ENCODE measurements at regions not wholly inside any gene's neighbourhood (a gene's known extent, or its start where the extent isn't known, plus 50 kb on each side); places are given as distances from the start of the nearest gene placed in this dataset.

- no peak overlapping the region for H3K4me3 ChIP-seq (ENCODE audit: low read depth, low read length)
- TF ChIP-seq CTCF (IDR thresholded peaks at IDR 0.05; ENCODE audit: low read depth, low read length): no peak
- DNase-seq (ENCODE audit: low read depth, low spot score): no peak
- in situ Hi-C loops (cut with HindIII; ENCODE audit: low sequenced_read_pairs): no loop called here
Observed at GRCh38 chr1:212226467-212226866, 58.7 kb upstream of the PPP2R5A start.

DNA sequence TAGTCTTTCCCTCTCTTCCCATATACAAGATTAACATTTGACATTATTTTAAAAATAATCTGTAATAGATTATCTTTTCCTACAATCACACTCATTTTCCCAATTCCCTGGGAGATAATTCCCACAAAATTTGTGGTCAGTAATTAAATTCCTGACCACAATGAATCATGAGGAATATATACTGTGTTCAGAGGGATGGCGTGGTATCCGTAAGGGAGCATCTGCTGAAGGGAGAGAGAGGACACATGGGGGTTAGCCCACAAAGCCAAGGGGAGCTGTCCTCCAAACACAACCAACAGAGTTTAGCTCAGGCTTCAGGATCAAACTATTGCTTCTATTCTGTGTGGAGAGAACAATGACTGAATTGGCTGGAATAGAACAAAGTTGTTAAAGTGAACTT lies 57.1 kb upstream of the PPP2R5A start:
- H3K4me3 ChIP-seq (ENCODE audit: low read depth, low read length): no peak overlapping the region
- in situ Hi-C loops (cut with HindIII; ENCODE audit: low sequenced_read_pairs): no loop called here
- TF ChIP-seq CTCF (IDR thresholded peaks at IDR 0.05; ENCODE audit: low read depth, low read length): no peak
- DNase-seq (ENCODE audit: low read depth, low spot score): no peak

- no peak overlapping the region for H3K4me3 ChIP-seq (ENCODE audit: low read depth, low read length)
- in situ Hi-C loops (cut with HindIII; ENCODE audit: low sequenced_read_pairs): no loop called here
- no peak for TF ChIP-seq CTCF (IDR thresholded peaks at IDR 0.05; ENCODE audit: low read depth, low read length)
Observed at GRCh38 chr1:212228591-212229119, 56.6 kb upstream of the PPP2R5A start.

DNA sequence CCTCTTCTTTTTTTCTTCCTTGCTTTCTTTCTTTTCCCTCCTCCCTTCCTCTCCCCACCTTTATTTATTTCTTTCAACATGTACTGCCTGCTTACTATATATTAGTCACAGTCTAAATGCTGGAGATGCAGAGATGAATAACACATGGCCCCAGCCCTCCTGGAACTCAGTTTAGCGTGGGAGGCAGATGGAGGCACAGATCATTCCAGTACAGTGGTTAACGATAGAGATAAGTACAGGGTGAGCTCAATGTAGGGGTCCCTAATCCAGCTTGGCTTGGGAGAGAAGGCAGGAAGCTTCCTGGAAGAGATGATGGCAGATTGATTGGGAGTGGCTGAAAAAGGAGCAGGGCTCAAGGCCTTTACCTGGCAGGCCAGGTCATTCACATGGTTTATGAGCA lies 55.6 kb upstream of the PPP2R5A start:
- in situ Hi-C loops (cut with HindIII; ENCODE audit: low sequenced_read_pairs): no loop called here
- DNase-seq (ENCODE audit: low read depth, low spot score): no peak
- no peak overlapping the region for H3K4me3 ChIP-seq (ENCODE audit: low read depth, low read length)
- no peak for TF ChIP-seq CTCF (IDR thresholded peaks at IDR 0.05; ENCODE audit: low read depth, low read length)

More at GRCh38 chr1:212228591-212229119, 56.6 kb upstream of the PPP2R5A start:
- no peak for DNase-seq (ENCODE audit: low read depth, low spot score)

- H3K4me3 ChIP-seq (ENCODE audit: low read depth, low read length): no peak overlapping the region
- in situ Hi-C loops (cut with HindIII; ENCODE audit: low sequenced_read_pairs): no loop called here
- no peak for TF ChIP-seq CTCF (IDR thresholded peaks at IDR 0.05; ENCODE audit: low read depth, low read length)
- DNase-seq (ENCODE audit: low read depth, low spot score): no peak
Observed at GRCh38 chr1:212230329-212230728, 54.9 kb upstream of the PPP2R5A start.

DNA sequence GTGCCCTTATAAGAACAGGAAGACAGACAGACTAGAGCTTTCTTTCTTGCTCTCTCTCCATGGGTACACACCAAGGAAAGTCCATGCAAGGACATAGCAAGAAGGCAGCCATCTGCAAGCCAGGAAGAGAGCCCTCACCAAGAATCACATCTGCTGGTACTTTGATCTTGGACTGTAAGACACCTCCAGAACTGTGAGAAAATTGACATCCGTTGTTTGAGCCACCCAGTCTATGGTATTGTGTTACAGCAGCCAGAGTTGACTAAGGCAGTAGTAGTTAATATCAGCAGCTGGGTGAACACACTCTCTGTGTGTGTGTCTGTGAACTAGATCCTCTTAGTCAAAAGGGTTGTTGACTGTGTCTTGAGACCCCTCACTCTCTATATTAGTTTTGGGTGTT lies 53.8 kb upstream of the PPP2R5A start:
- no peak overlapping the region for H3K4me3 ChIP-seq (ENCODE audit: low read depth, low read length)
- in situ Hi-C loops (cut with HindIII; ENCODE audit: low sequenced_read_pairs): no loop called here
- no peak for DNase-seq (ENCODE audit: low read depth, low spot score)
- no peak for TF ChIP-seq CTCF (IDR thresholded peaks at IDR 0.05; ENCODE audit: low read depth, low read length)

DNA sequence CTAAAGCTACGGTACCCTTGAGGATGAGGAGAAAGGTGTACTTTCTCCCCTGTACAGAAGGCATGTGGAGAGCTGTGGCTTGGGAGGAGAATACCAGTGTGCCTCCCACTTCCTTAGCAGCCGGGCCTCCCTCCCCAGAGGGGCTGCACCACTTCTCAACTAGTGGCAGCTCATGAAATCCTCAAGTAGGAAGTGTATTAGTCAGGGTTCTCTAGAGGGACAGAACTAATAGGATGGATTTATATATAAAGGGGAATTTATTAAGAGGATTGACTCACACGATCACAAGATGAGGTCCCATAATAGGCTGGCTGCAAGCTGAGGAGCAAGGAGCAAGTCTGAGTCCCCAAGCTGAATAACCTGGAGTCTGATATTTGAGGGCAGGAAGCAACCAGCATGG lies 53.1 kb upstream of the PPP2R5A start:
- in situ Hi-C loops (cut with HindIII; ENCODE audit: low sequenced_read_pairs): no loop called here
- TF ChIP-seq CTCF (IDR thresholded peaks at IDR 0.05; ENCODE audit: low read depth, low read length): no peak
- no peak overlapping the region for H3K4me3 ChIP-seq (ENCODE audit: low read depth, low read length)

More for the DNA sequence above, 53.1 kb upstream of the PPP2R5A start:
- no peak for DNase-seq (ENCODE audit: low read depth, low spot score)

Measured in astrocyte of the spinal cord (primary cell).